HG02798 (cell line): ENCODE measurements at regions not wholly inside any gene's neighbourhood (a gene's known extent, or its start where the extent isn't known, plus 50 kb on each side); places are given as distances from the start of the nearest gene placed in this dataset.

ENCODE experiments used
- ATAC-seq: cut with Tn5 transposase; IDR thresholded peaks from one replicate; pipeline ENCODE4 v1.9.1; 2021; ENCODE audit warnings: mild to moderate bottlenecking; ENCODE audit not compliant: unreplicated experiment, poor library complexity

- ATAC-seq: no peak
Observed at GRCh38 chr1:5491207-5491904, 500.9 kb downstream of the NPHP4 start.

- ATAC-seq: no peak
Observed at GRCh38 chr1:5490635-5491034, 501.6 kb downstream of the NPHP4 start.

- ATAC-seq: no peak
Observed at GRCh38 chr1:5488448-5488847, 503.8 kb downstream of the NPHP4 start.

- ATAC-seq: no peak
Observed at GRCh38 chr1:5485968-5486696, 506.1 kb downstream of the NPHP4 start.

GRCh38 chr1:5485436-5485835, 506.8 kb downstream of the NPHP4 start:
- ATAC-seq: no peak

GRCh38 chr1:5484451-5485165, 507.6 kb downstream of the NPHP4 start:
- ATAC-seq: no peak

GRCh38 chr1:5481889-5482288, 510.3 kb downstream of the NPHP4 start:
- ATAC-seq: no peak

- ATAC-seq: no peak
Observed at GRCh38 chr1:5480906-5481305, 511.3 kb downstream of the NPHP4 start.

GRCh38 chr1:5479876-5480646, 512.2 kb downstream of the NPHP4 start:
- no peak for ATAC-seq

GRCh38 chr1:5478961-5479360, 513.3 kb downstream of the NPHP4 start:
- ATAC-seq: no peak

GRCh38 chr1:5478156-5478695, 514.0 kb downstream of the NPHP4 start:
- no peak for ATAC-seq

GRCh38 chr1:5477716-5478115, 514.5 kb downstream of the NPHP4 start:
- ATAC-seq: no peak

GRCh38 chr1:5475572-5475971, 516.7 kb downstream of the NPHP4 start:
- ATAC-seq: no peak

- ATAC-seq: no peak
Observed at GRCh38 chr1:5473268-5473667, 519.0 kb downstream of the NPHP4 start.

GRCh38 chr1:5466487-5466886, 525.7 kb downstream of the NPHP4 start:
- ATAC-seq: no peak

- no peak for ATAC-seq
Observed at GRCh38 chr1:5465281-5465711, 526.9 kb downstream of the NPHP4 start.

- no peak for ATAC-seq
Observed at GRCh38 chr1:5464366-5464765, 527.9 kb downstream of the NPHP4 start.

- no peak for ATAC-seq
Observed at GRCh38 chr1:5460974-5461373, 531.3 kb downstream of the NPHP4 start.

GRCh38 chr1:5459839-5460610, 532.2 kb downstream of the NPHP4 start:
- ATAC-seq: no peak

GRCh38 chr1:5458248-5458647, 534.0 kb downstream of the NPHP4 start:
- ATAC-seq: no peak
